Astrocyte of the cerebellum (primary cell): ENCODE measurements at regions not wholly inside any gene's neighbourhood (a gene's known extent, or its start where the extent isn't known, plus 50 kb on each side); places are given as distances from the start of the nearest gene placed in this dataset.

Source experiments
- DNase-seq: peaks from one replicate; pipeline ENCODE4 v3.0.0-alpha.2; 2011; ENCODE audit warnings: low read depth
- H3K4me3 ChIP-seq: 2 replicates; pipeline ENCODE4 v1.5.1; 2011; ENCODE audit warnings: mild to moderate bottlenecking, low read depth, low read length, moderate library complexity
- CTCF ChIP-seq: IDR thresholded peaks from 2 replicates; pipeline ENCODE4 v1.5.1; 2012; ENCODE audit warnings: low read length, low read depth, moderate library complexity, mild to moderate bottlenecking; ENCODE audit errors: missing control alignments
- in situ Hi-C: cut with HindIII; loops from 2 replicates; pipeline ENCODE4 v1.10.0; 2017; ENCODE audit warnings: low sequenced_read_pairs

GRCh38 chr2:59746291-59746690, 807.2 kb downstream of the BCL11A start:
- no peak for DNase-seq
- in situ Hi-C loops: no loop called here
- no peak for TF ChIP-seq CTCF
- no peak overlapping the region for H3K4me3 ChIP-seq

GRCh38 chr2:59745085-59745484, 808.4 kb downstream of the BCL11A start:
- TF ChIP-seq CTCF: no peak

GRCh38 chr2:59744436-59744835, 809.0 kb downstream of the BCL11A start:
- no peak overlapping the region for H3K4me3 ChIP-seq
- in situ Hi-C loops: no loop called here
- DNase-seq: no peak
- TF ChIP-seq CTCF: no peak

More at GRCh38 chr2:59745085-59745484, 808.4 kb downstream of the BCL11A start:
- no peak for DNase-seq
- H3K4me3 ChIP-seq: no peak overlapping the region
- in situ Hi-C loops: no loop called here

- no peak overlapping the region for H3K4me3 ChIP-seq
- in situ Hi-C loops: no loop called here
- TF ChIP-seq CTCF: no peak
- DNase-seq: no peak
Observed at GRCh38 chr2:59741840-59742239, 811.6 kb downstream of the BCL11A start.

GRCh38 chr2:59739166-59739565, 814.3 kb downstream of the BCL11A start:
- no peak for TF ChIP-seq CTCF
- DNase-seq: no peak
- no peak overlapping the region for H3K4me3 ChIP-seq
- in situ Hi-C loops: no loop called here

- DNase-seq: no peak
- H3K4me3 ChIP-seq: no peak overlapping the region
- in situ Hi-C loops: no loop called here
- no peak for TF ChIP-seq CTCF
Observed at GRCh38 chr2:59737299-59737698, 816.2 kb downstream of the BCL11A start.

GRCh38 chr2:59734743-59735142, 818.7 kb downstream of the BCL11A start:
- DNase-seq: no peak
- TF ChIP-seq CTCF: no peak
- no peak overlapping the region for H3K4me3 ChIP-seq
- in situ Hi-C loops: no loop called here
